K562 (cell line): ENCODE measurements at regions not wholly inside any gene's neighbourhood (a gene's known extent, or its start where the extent isn't known, plus 50 kb on each side); places are given as distances from the start of the nearest gene placed in this dataset.

Experiments
- ATAC-seq: fragments of 200-7000 bp; cut with Tn5 transposase; 3 replicates; pipeline ENCODE4 v1.9.1; 2020; ENCODE audit warnings: moderate library complexity
- BruUV-seq: library from RNA; stranded (reverse); fragments of 400-500 nt; replicated peaks from 2 replicates; lab custom pipeline; 2021; lab: Mats Ljungman, UMichigan
- CTCF ChIA-PET: fragments of 300-600 bp; formaldehyde crosslinking; extraction: SDS; loops from one replicate; lab custom pipeline; 2021; ENCODE audit warnings: low intra/inter-chr PET ratio; lab: Yijun Ruan, JAX
- POLR2A ChIA-PET: fragments of 300-600, 350-650 bp; sonication (Branson Sonifier 250); formaldehyde crosslinking; extraction: SDS; loops from one replicate; lab custom pipeline; 2021; ENCODE audit warnings: antibody characterized with exemption, inconsistent platforms; lab: Yijun Ruan, JAX
- DNase-seq, 4 experiments: peaks; one replicate each; pipeline versions ENCODE4 v3.0.0 to v3.0.0-alpha.2; 2011 to 2018; ENCODE audit warnings: low spot score in 3 of 4, mixed read lengths in 3 of 4; ENCODE audit errors: extremely low read depth in 1 of 4
- FAIRE-seq: peaks from 2 replicates; lab custom pipeline; 2011; peaks lifted over from hg19 to GRCh38; lab: Jason Lieb, UNC
- H2AFZ ChIP-seq: 2 replicates; pipeline ENCODE4 v1.6.0; 2011; ENCODE audit warnings: low read depth, low read length, control low read depth, inconsistent platforms
- H3K27ac ChIP-seq: fragments of 200-600 bp; 3 replicates; pipeline ENCODE4 v1.8.0; 2011; ENCODE audit warnings: low read depth, mild to moderate bottlenecking, control low read depth, inconsistent platforms, low read length, moderate library complexity, mixed read lengths; ENCODE audit errors: extremely low read depth
- H3K27me3 ChIP-seq, 2 experiments: fragments of 300-600 bp in 1 of 2; 2 replicates in 1 of 2; 3 replicates in 1 of 2; pipeline versions ENCODE4 v1.6.0 to v1.8.0; 2011; ENCODE audit warnings: inconsistent platforms in 2 of 2, low read length in 2 of 2, mild to moderate bottlenecking in 1 of 2, mixed read lengths in 1 of 2, moderate library complexity in 1 of 2; ENCODE audit not compliant: control insufficient read depth in 2 of 2, insufficient read depth in 2 of 2
- H3K36me3 ChIP-seq: fragments of 300-600 bp; 3 replicates; pipeline ENCODE4 v1.8.0; 2011; ENCODE audit warnings: mild to moderate bottlenecking, low read length, inconsistent platforms; ENCODE audit not compliant: control insufficient read depth, insufficient read depth
- H3K4me1 ChIP-seq, 2 experiments: fragments of 200-600 bp in 1 of 2; replicated peaks in 1 of 2; 2 replicates in 1 of 2; 3 replicates in 1 of 2; pipeline versions ENCODE4 v1.5.1 to v1.8.0; 2011; ENCODE audit warnings: inconsistent platforms in 2 of 2, low read length in 2 of 2, mild to moderate bottlenecking in 1 of 2, mixed read lengths in 1 of 2, moderate library complexity in 1 of 2; ENCODE audit not compliant: control insufficient read depth in 2 of 2, insufficient read depth in 2 of 2
- H3K4me2 ChIP-seq: 2 replicates; pipeline ENCODE4 v1.6.1; 2011; ENCODE audit warnings: low read length, control low read depth, inconsistent platforms, mixed read lengths; ENCODE audit not compliant: insufficient read depth
- H3K4me3 ChIP-seq: fragments of 200-600 bp; sonication (generic), shearing (Covaris generic); 2 replicates; pipeline ENCODE4 v1.5.1; 2016; ENCODE audit warnings: control low read depth, inconsistent platforms
- H3K79me2 ChIP-seq: fragments of 200-600 bp; 3 replicates; pipeline ENCODE4 v1.8.0; 2011; ENCODE audit warnings: low read length, inconsistent platforms; ENCODE audit not compliant: control insufficient read depth, insufficient read depth
- H3K9ac ChIP-seq, 2 experiments: 2 replicates each; pipeline versions ENCODE4 v1.6.0 to v1.6.1; 2011; ENCODE audit warnings: low read depth in 2 of 2, low read length in 2 of 2, control low read depth in 1 of 2, inconsistent platforms in 1 of 2, mild to moderate bottlenecking in 1 of 2, mixed read lengths in 1 of 2; ENCODE audit not compliant: insufficient read depth in 1 of 2
- H3K9me1 ChIP-seq: one replicate; pipeline ENCODE4 v1.6.0; 2011; ENCODE audit warnings: inconsistent platforms, mild to moderate bottlenecking, low read length, moderate library complexity; ENCODE audit not compliant: control insufficient read depth, insufficient read depth
- H3K9me3 ChIP-seq: replicated peaks from 2 replicates; pipeline ENCODE4 v1.5.1; 2011; ENCODE audit warnings: low read depth, low read length, inconsistent platforms; ENCODE audit not compliant: control insufficient read depth, insufficient read depth
- H4K20me1 ChIP-seq: replicated peaks from 2 replicates; pipeline ENCODE4 v1.6.1; 2011; ENCODE audit warnings: low read length, inconsistent platforms, mixed read lengths; ENCODE audit not compliant: control insufficient read depth, insufficient read depth
- CHD2 ChIP-seq: IDR thresholded peaks from 2 replicates; pipeline ENCODE4 v1.6.1; 2011; ENCODE audit warnings: low read depth, low read length
- GABPB1 ChIP-seq: sonication (generic); formaldehyde crosslinking; IDR thresholded peaks from 2 replicates; pipeline ENCODE4 v1.8.0; 2022; ENCODE audit warnings: mild to moderate bottlenecking, missing genetic modification reagents
- KDM5B ChIP-seq: fragments of 200-600 bp; sonication (generic); IDR thresholded peaks from 2 replicates; pipeline ENCODE4 v1.6.1; 2012; ENCODE audit warnings: low read depth, mild to moderate bottlenecking, moderate library complexity, low read length, control low read depth, inconsistent platforms; ENCODE audit not compliant: insufficient replicate concordance
- NUFIP1 ChIP-seq: fragments of 450-650 bp; IDR thresholded peaks from 2 replicates; pipeline ENCODE4 v1.6.1; 2018; ENCODE audit not compliant: partially characterized antibody
- SPI1 ChIP-seq: IDR thresholded peaks from 2 replicates; pipeline ENCODE4 v1.6.1; 2011; ENCODE audit warnings: low read depth, low read length, control low read depth, borderline replicate concordance
- ZNF444 ChIP-seq: fragments of 250-450 bp; sonication (Bioruptor Pico); IDR thresholded peaks from 2 replicates; pipeline ENCODE4 v1.4.0; 2020; ENCODE audit warnings: mild to moderate bottlenecking, moderate library complexity
- ZNF696 ChIP-seq: fragments of 250-450 bp; sonication (Bioruptor Pico); conservative IDR thresholded peaks from 2 replicates; pipeline ENCODE4 v1.4.0; 2020; ENCODE audit warnings: mild to moderate bottlenecking, moderate library complexity
- WGBS: fragments of 100-300 bp; shearing (Covaris generic); methylation state at CpG from one replicate; pipeline ENCODE4 v1.1.6; 2016; ENCODE audit warnings: low coverage, mixed read lengths; ENCODE audit not compliant: insufficient coverage; ENCODE audit errors: missing lambda C conversion rate; 5-methylcytosine and 5-hydroxymethylcytosine counted together
- in situ Hi-C: fragments of 300-500 bp; cut with MboI; formaldehyde crosslinking; loops from 4 replicates; pipeline ENCODE4 v1.15.0; 2018; ENCODE audit warnings: inconsistent platforms, mixed read lengths
- intact Hi-C: fragments of 100-400 bp; cut with micrococcal nuclease; formaldehyde crosslinking; loops from 2 replicates; pipeline ENCODE4 v1.14.2; 2022
- TF ChIP-seq, protein P1 (sequence below): sonication (generic); formaldehyde crosslinking; IDR thresholded peaks from 2 replicates; pipeline ENCODE4 v1.4.0; 2020; ENCODE audit warnings: mild to moderate bottlenecking, missing genetic modification reagents
- TF ChIP-seq, protein P2 (sequence below): fragments of 250-450 bp; sonication (Bioruptor Pico); IDR thresholded peaks from 2 replicates; pipeline ENCODE4 v1.5.0; 2022; ENCODE audit warnings: mild to moderate bottlenecking
- TF ChIP-seq, protein P3 (sequence below), 2 experiments: IDR thresholded peaks; 2 replicates each; pipeline ENCODE4 v1.6.1; 2012; ENCODE audit warnings: improper control_type of control experiment in 2 of 2, low read depth in 2 of 2, low read length in 2 of 2, borderline replicate concordance in 1 of 2

DNA sequence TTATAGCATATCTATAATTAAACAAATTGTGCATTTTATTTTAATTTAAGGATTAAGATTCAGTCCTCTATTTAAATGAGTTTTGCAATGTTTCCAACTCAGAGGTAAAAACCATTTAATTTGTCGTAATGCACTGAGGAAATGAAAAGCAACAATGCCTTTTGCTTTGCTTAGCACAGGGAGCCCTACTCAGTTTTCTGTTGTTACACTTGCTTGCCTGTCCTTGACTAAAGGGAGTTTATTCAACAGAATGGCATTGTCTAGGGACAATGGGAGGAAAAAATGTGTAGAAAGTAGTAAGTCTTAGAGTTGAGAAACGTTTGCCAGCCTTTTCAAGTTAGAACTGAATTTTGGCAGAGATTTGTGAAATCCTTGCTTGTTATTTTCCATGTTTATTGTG, 734.2 kb upstream of the ANO3 start:
- no peaks in the 10 kb centered on the region for H3K4me1 ChIP-seq
- 0% methylated on average over 2 of the region's 2 CpGs for WGBS
- H3K9ac ChIP-seq, result no peak overlapping the region
- no peaks in the 10 kb centered on the region for H3K79me2 ChIP-seq
- FAIRE-seq (no peak), ATAC-seq (no peak)
- intact Hi-C loops (no loop called here), in situ Hi-C loops (no loop called here)
- H3K9me1 ChIP-seq, result no peaks in the 10 kb centered on the region
- BruUV-seq, result no TSS peak
- no peaks in the 10 kb centered on the region for H4K20me1 ChIP-seq
- H3K36me3 ChIP-seq, result no peaks in the 10 kb centered on the region
- TF ChIP-seq, protein P1, sequence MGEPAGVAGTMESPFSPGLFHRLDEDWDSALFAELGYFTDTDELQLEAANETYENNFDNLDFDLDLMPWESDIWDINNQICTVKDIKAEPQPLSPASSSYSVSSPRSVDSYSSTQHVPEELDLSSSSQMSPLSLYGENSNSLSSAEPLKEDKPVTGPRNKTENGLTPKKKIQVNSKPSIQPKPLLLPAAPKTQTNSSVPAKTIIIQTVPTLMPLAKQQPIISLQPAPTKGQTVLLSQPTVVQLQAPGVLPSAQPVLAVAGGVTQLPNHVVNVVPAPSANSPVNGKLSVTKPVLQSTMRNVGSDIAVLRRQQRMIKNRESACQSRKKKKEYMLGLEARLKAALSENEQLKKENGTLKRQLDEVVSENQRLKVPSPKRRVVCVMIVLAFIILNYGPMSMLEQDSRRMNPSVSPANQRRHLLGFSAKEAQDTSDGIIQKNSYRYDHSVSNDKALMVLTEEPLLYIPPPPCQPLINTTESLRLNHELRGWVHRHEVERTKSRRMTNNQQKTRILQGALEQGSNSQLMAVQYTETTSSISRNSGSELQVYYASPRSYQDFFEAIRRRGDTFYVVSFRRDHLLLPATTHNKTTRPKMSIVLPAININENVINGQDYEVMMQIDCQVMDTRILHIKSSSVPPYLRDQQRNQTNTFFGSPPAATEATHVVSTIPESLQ (CRISPR knock-in tag), result no peak
- TF ChIP-seq ZNF444 (no peak), SPI1 (no peak), ZNF696 (CRISPR knock-in tag) (no peak)
- TF ChIP-seq, all 486 proteins: peak for 0
- Histone ChIP-seq H3K27ac (no peak overlapping the region), H3K4me2 (no peak overlapping the region), H3K27me3 (no peaks in the 10 kb centered on the region), H3K9me3 (no peaks in the 10 kb centered on the region), H3K4me3 (no peak overlapping the region), H2AFZ (no peak overlapping the region)
- POLR2A ChIA-PET, result no interaction called here
- DNase-seq, result no peak
- CTCF ChIA-PET, result no interaction called here

DNA sequence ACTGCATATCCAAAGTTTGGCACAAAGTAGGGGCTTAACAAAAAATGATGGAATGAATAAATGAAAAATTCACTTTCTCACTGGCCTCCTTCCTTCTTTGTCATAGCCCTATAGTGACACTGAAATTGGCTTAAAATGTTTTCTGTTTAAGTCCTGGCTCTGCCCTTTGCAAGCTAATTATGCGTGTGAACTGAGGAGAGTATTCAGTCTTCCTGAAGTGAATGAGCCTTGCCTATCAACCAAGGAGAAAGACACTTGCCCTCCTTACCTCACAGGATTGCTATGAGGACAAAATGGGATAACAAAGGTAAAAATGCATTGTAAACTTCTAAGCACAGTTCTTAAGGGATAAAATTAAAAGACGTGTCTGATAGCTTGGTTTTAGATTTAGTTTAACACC, 729.8 kb upstream of the ANO3 start:
- Histone ChIP-seq H2AFZ (no peak overlapping the region), H3K27ac (no peak overlapping the region), H3K36me3 (no peaks in the 10 kb centered on the region), H3K79me2 (no peaks in the 10 kb centered on the region), H3K4me1 (no peaks in the 10 kb centered on the region), H3K9me3 (no peaks in the 10 kb centered on the region), H3K4me2 (no peak overlapping the region), H4K20me1 (no peaks in the 10 kb centered on the region), H3K9ac (no peak overlapping the region), H3K27me3 (no peaks in the 10 kb centered on the region), H3K9me1 (no peaks in the 10 kb centered on the region), H3K4me3 (no peak overlapping the region)
- DNase-seq (no peak), FAIRE-seq (no peak), ATAC-seq (no peak)
- BruUV-seq, result no TSS peak
- intact Hi-C loops (no loop called here), in situ Hi-C loops (no loop called here)
- POLR2A ChIA-PET, result no interaction called here
- CTCF ChIA-PET, result no interaction called here
- 0% methylated on average over 2 of the region's 2 CpGs for WGBS
- TF ChIP-seq CHD2, result no peak
- no peak for TF ChIP-seq SPI1
- TF ChIP-seq GABPB1 (CRISPR knock-in tag), result no peak
- TF ChIP-seq NUFIP1, result no peak
- TF ChIP-seq, protein P2, sequence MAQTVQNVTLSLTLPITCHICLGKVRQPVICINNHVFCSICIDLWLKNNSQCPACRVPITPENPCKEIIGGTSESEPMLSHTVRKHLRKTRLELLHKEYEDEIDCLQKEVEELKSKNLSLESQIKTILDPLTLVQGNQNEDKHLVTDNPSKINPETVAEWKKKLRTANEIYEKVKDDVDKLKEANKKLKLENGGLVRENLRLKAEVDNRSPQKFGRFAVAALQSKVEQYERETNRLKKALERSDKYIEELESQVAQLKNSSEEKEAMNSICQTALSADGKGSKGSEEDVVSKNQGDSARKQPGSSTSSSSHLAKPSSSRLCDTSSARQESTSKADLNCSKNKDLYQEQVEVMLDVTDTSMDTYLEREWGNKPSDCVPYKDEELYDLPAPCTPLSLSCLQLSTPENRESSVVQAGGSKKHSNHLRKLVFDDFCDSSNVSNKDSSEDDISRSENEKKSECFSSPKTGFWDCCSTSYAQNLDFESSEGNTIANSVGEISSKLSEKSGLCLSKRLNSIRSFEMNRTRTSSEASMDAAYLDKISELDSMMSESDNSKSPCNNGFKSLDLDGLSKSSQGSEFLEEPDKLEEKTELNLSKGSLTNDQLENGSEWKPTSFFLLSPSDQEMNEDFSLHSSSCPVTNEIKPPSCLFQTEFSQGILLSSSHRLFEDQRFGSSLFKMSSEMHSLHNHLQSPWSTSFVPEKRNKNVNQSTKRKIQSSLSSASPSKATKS (CRISPR knock-in tag), result no peak
- TF ChIP-seq KDM5B, result no peak
- TF ChIP-seq, protein P3, sequence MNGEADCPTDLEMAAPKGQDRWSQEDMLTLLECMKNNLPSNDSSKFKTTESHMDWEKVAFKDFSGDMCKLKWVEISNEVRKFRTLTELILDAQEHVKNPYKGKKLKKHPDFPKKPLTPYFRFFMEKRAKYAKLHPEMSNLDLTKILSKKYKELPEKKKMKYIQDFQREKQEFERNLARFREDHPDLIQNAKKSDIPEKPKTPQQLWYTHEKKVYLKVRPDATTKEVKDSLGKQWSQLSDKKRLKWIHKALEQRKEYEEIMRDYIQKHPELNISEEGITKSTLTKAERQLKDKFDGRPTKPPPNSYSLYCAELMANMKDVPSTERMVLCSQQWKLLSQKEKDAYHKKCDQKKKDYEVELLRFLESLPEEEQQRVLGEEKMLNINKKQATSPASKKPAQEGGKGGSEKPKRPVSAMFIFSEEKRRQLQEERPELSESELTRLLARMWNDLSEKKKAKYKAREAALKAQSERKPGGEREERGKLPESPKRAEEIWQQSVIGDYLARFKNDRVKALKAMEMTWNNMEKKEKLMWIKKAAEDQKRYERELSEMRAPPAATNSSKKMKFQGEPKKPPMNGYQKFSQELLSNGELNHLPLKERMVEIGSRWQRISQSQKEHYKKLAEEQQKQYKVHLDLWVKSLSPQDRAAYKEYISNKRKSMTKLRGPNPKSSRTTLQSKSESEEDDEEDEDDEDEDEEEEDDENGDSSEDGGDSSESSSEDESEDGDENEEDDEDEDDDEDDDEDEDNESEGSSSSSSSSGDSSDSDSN (IDR thresholded peaks at IDR 0.05; ENCODE audit: borderline replicate concordance in 1 of 2, low read depth in 2 of 2, low read length in 2 of 2), result no peak
